ENCODE measurements at regions not wholly inside any gene's neighbourhood (a gene's known extent, or its start where the extent isn't known, plus 50 kb on each side); places are given as distances from the start of the nearest gene placed in this dataset.
A peak's percentile ranks its signal among the peaks of the same experiment; 100 is the strongest.

GRCh38 chr6:53436526-53437303 is 88.0 kb upstream of the ELOVL5 start:
- no peak overlapping the region for H3K4me3 ChIP-seq (ENCODE audit: low read depth, low read length)
- no peak for TF ChIP-seq CTCF (conservative IDR thresholded peaks at IDR 0.05; ENCODE audit: low read depth, low read length)
- DNase-seq (ENCODE audit: low read depth) = peak; percentile 79

- no peak overlapping the region for H3K4me3 ChIP-seq (ENCODE audit: low read depth, low read length)
- DNase-seq (ENCODE audit: low read depth) = no peak
- no peak for TF ChIP-seq CTCF (conservative IDR thresholded peaks at IDR 0.05; ENCODE audit: low read depth, low read length)
Measured at GRCh38 chr6:53433951-53434285, 85.2 kb upstream of the ELOVL5 start.

- DNase-seq (ENCODE audit: low read depth) = no peak
- H3K4me3 ChIP-seq (ENCODE audit: low read depth, low read length) = no peak overlapping the region
- no peak for TF ChIP-seq CTCF (conservative IDR thresholded peaks at IDR 0.05; ENCODE audit: low read depth, low read length)
Measured at GRCh38 chr6:53433261-53433950, 84.7 kb upstream of the ELOVL5 start.

- peak; percentile 96 for DNase-seq (ENCODE audit: low read depth)
- TF ChIP-seq CTCF (conservative IDR thresholded peaks at IDR 0.05; ENCODE audit: low read depth, low read length) = no peak
- no peak overlapping the region for H3K4me3 ChIP-seq (ENCODE audit: low read depth, low read length)
Measured at GRCh38 chr6:53432318-53433161, 83.8 kb upstream of the ELOVL5 start.

GRCh38 chr6:53431704-53432103 is 83.0 kb upstream of the ELOVL5 start:
- no peak for TF ChIP-seq CTCF (conservative IDR thresholded peaks at IDR 0.05; ENCODE audit: low read depth, low read length)
- no peak overlapping the region for H3K4me3 ChIP-seq (ENCODE audit: low read depth, low read length)
- DNase-seq (ENCODE audit: low read depth) = no peak

- no peak for DNase-seq (ENCODE audit: low read depth)
- TF ChIP-seq CTCF (conservative IDR thresholded peaks at IDR 0.05; ENCODE audit: low read depth, low read length) = no peak
- no peak overlapping the region for H3K4me3 ChIP-seq (ENCODE audit: low read depth, low read length)
Measured at GRCh38 chr6:53429401-53429800, 80.7 kb upstream of the ELOVL5 start.
